ENCODE measurements at regions not wholly inside any gene's neighbourhood (a gene's known extent, or its start where the extent isn't known, plus 50 kb on each side); places are given as distances from the start of the nearest gene placed in this dataset.

DNA sequence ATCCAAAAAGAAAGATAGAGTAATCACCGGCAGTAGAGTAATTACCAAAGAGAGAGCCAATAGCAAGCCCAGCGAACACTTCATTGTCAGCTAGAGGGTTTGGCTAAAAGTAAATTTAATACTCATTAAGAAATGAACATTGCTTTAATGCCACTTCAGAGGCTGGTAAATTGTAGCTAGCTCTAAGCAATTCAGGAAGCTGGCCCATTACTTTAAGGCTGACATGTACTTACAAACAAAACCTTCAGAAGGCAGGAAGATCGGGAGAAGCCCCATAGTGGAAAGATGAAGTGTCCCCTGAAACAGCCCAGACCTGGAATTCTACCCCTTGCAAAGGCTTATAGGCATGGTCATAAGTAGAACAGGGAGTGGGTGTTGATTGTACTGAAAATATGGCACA is 396.6 kb upstream of the ID4 start:
- TF ChIP-seq, protein P1, sequence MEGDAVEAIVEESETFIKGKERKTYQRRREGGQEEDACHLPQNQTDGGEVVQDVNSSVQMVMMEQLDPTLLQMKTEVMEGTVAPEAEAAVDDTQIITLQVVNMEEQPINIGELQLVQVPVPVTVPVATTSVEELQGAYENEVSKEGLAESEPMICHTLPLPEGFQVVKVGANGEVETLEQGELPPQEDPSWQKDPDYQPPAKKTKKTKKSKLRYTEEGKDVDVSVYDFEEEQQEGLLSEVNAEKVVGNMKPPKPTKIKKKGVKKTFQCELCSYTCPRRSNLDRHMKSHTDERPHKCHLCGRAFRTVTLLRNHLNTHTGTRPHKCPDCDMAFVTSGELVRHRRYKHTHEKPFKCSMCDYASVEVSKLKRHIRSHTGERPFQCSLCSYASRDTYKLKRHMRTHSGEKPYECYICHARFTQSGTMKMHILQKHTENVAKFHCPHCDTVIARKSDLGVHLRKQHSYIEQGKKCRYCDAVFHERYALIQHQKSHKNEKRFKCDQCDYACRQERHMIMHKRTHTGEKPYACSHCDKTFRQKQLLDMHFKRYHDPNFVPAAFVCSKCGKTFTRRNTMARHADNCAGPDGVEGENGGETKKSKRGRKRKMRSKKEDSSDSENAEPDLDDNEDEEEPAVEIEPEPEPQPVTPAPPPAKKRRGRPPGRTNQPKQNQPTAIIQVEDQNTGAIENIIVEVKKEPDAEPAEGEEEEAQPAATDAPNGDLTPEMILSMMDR (IDR thresholded peaks at IDR 0.05; ENCODE audit: insufficient read depth, low read length, poor library complexity, severe bottlenecking): no peak
- no peak for TF ChIP-seq EZH2phosphoT487 (conservative IDR thresholded peaks at IDR 0.05; ENCODE audit: low read length)
